ENCODE measurements at regions not wholly inside any gene's neighbourhood (a gene's known extent, or its start where the extent isn't known, plus 50 kb on each side); places are given as distances from the start of the nearest gene placed in this dataset.
A peak's percentile ranks its signal among the peaks of the same experiment; 100 is the strongest.

GRCh38 chr5:89036704-89037489 lies 153.9 kb upstream of the MEF2C start:
- H2AK9ac ChIP-seq (replicated peaks; ENCODE audit: low read depth, low read length, poor library complexity), result no peak overlapping the region
- intact Hi-C loops (cut with micrococcal nuclease), result no loop called here
- H2BK20ac ChIP-seq (ENCODE audit: low read depth, low read length), result no peak overlapping the region
- no peak overlapping the region for H4K8ac ChIP-seq (ENCODE audit: low read depth in 2 of 2, low read length in 2 of 2)
- no peak overlapping the region for H2BK120ac ChIP-seq (ENCODE audit: low read depth, low read length)
- TF ChIP-seq USF2 (IDR thresholded peaks at IDR 0.05; ENCODE audit: low read depth, low read length) (no peak), RFX5 (IDR thresholded peaks at IDR 0.05; ENCODE audit: low read depth, low read length) (no peak), MXI1 (IDR thresholded peaks at IDR 0.05; ENCODE audit: borderline replicate concordance, low read depth, low read length) (no peak), RAD21 (IDR thresholded peaks at IDR 0.05; ENCODE audit: low read length) (no peak)
- CTCF ChIA-PET, result no interaction called here
- dilution Hi-C loops (cut with HindIII; ENCODE audit: low sequenced_read_pairs, unreplicated experiment), result no loop called here
- no peak overlapping the region for H3K18ac ChIP-seq (ENCODE audit: low read depth, low read length)
- H4K5ac ChIP-seq (ENCODE audit: low read depth, low read length), result no peak overlapping the region
- H3K9me1 ChIP-seq (ENCODE audit: insufficient read depth, low read length), result no peaks in the 10 kb centered on the region
- POLR2A ChIA-PET (ENCODE audit: unreplicated experiment), result no interaction called here
- no peaks in the 10 kb centered on the region for H3K27me3 ChIP-seq (ENCODE audit: control insufficient read depth, insufficient read depth, low read length)
- no peaks in the 10 kb centered on the region for H3K9me3 ChIP-seq (ENCODE audit: control insufficient read depth, insufficient read depth, low read length)
- H3K36me3 ChIP-seq (ENCODE audit: control insufficient read depth, insufficient read depth, low read length), result no peaks in the 10 kb centered on the region
- no peak overlapping the region for H4K91ac ChIP-seq (ENCODE audit: insufficient read depth, low read depth, low read length)
- H3K9ac ChIP-seq (ENCODE audit: low read depth, low read length), result no peak overlapping the region
- H2AFZ ChIP-seq (replicated peaks; ENCODE audit: low read length, poor library complexity), result peak overlapping the region; percentile 35
- H3K4ac ChIP-seq (ENCODE audit: low read depth, low read length), result no peak overlapping the region
- H3K4me3 ChIP-seq (ENCODE audit: insufficient read depth, low read depth, low read length), result no peak overlapping the region
- H3K4me1 ChIP-seq (ENCODE audit: control insufficient read depth, insufficient read depth, low read length), result 0 out of 2 replicates have a peak, but pooled peaks cover 1% of the 10 kb centered on the region
- no peak overlapping the region for H2BK15ac ChIP-seq (ENCODE audit: low read depth, low read length)
- DNase-seq, result peak; percentile 51
- no CpG with 5 or more reads among the region's 8 CpGs for WGBS, 2 experiments (ENCODE audit: extremely low coverage in 2 of 2, insufficient read length in 1 of 2)
- ATAC-seq (ENCODE audit: low read depth), result peak; percentile 40; the same call in 1 of the 2 replicates
- no peak overlapping the region for H3K14ac ChIP-seq (replicated peaks; ENCODE audit: low read depth, low read length)
- H3K4me2 ChIP-seq (ENCODE audit: low read depth, low read length), result peak overlapping the region; percentile 34; the same call in 1 of the 2 replicates
- 0 out of 2 replicates have a peak overlapping the region, but pooled peaks have one; percentile 1 for H3K23ac ChIP-seq (ENCODE audit: low read depth, low read length)
- H3K79me1 ChIP-seq (ENCODE audit: low read depth in 1 of 2, low read length in 2 of 2), result no peaks in the 10 kb centered on the region
- H3K56ac ChIP-seq (ENCODE audit: extremely low read depth, insufficient read depth, low read length), result 0 out of 2 replicates have a peak overlapping the region, but pooled peaks have one; percentile 10
- H2AK5ac ChIP-seq (ENCODE audit: low read depth, low read length), result no peak overlapping the region
- H2BK5ac ChIP-seq (ENCODE audit: low read depth, low read length, poor library complexity, severe bottlenecking), result no peak overlapping the region
- BruUV-seq (replicated peaks), result no TSS peak
- in situ Hi-C loops (cut with MboI; ENCODE audit: low sequenced_read_pairs), result no loop called here
- no peak overlapping the region for H3K27ac ChIP-seq (ENCODE audit: insufficient read depth, low read length)
- H4K20me1 ChIP-seq (ENCODE audit: insufficient read depth, low read length), result no peaks in the 10 kb centered on the region
